CD8-positive, alpha-beta memory T cell (primary cell): ENCODE measurements at regions not wholly inside any gene's neighbourhood (a gene's known extent, or its start where the extent isn't known, plus 50 kb on each side); places are given as distances from the start of the nearest gene placed in this dataset.

Experiments
- CTCF ChIA-PET: fragments of 350-600 bp; sonication (Branson Sonifier 250); formaldehyde crosslinking; loops from one replicate; lab custom pipeline; 2021; ENCODE audit warnings: antibody characterized with exemption; lab: Charles Lee
- POLR2A ChIA-PET: fragments of 350-600 bp; sonication (Branson Sonifier 250); formaldehyde crosslinking; loops from one replicate; lab custom pipeline; 2021; ENCODE audit warnings: antibody characterized with exemption; lab: Charles Lee
- DNase-seq, 5 donors: peaks; one replicate each; pipeline versions ENCODE4 v3.0.0 to v3.0.0-alpha.2; 2020 to 2022; ENCODE audit warnings: mixed read lengths in 1 of 5
- H3K27ac ChIP-seq: one replicate; pipeline ENCODE4 v1.7.0; 2013; ENCODE audit warnings: low read depth, mild to moderate bottlenecking, low read length, moderate library complexity
- H3K27me3 ChIP-seq: 2 replicates; pipeline ENCODE4 v1.7.0; 2013; ENCODE audit warnings: low read length, mild to moderate bottlenecking; ENCODE audit not compliant: insufficient read depth, poor library complexity, severe bottlenecking
- H3K36me3 ChIP-seq: 2 replicates; pipeline ENCODE4 v1.7.0; 2013; ENCODE audit warnings: mild to moderate bottlenecking, low read length, moderate library complexity; ENCODE audit not compliant: insufficient read depth
- H3K4me1 ChIP-seq: 2 replicates; pipeline ENCODE4 v1.7.0; 2013; ENCODE audit warnings: mild to moderate bottlenecking, low read length, moderate library complexity; ENCODE audit not compliant: insufficient read depth
- H3K4me3 ChIP-seq: 2 replicates; pipeline ENCODE4 v1.7.0; 2013; ENCODE audit warnings: mild to moderate bottlenecking, low read length
- H3K9me3 ChIP-seq: 2 replicates; pipeline ENCODE4 v1.7.0; 2013; ENCODE audit warnings: mild to moderate bottlenecking, low read length
- H3K27ac Mint-ChIP-seq, 8 donors: one replicate each; pipeline ENCODE4 v1.8.0; 2020 to 2021; ENCODE audit warnings: mixed read lengths in 8 of 8, mild to moderate bottlenecking in 6 of 8, inconsistent platforms in 3 of 8, moderate library complexity in 3 of 8
- H3K27me3 Mint-ChIP-seq, 2 donors: one replicate each; pipeline ENCODE4 v1.8.0; 2020 to 2021; ENCODE audit warnings: mixed read lengths in 2 of 2, mild to moderate bottlenecking in 1 of 2, moderate library complexity in 1 of 2
- H3K36me3 Mint-ChIP-seq, 3 donors: one replicate each; pipeline ENCODE4 v1.8.0; 2020 to 2021; ENCODE audit warnings: mixed read lengths in 3 of 3, inconsistent platforms in 1 of 3, mild to moderate bottlenecking in 1 of 3
- H3K4me1 Mint-ChIP-seq, 3 donors: one replicate each; pipeline ENCODE4 v1.8.0; 2020 to 2021; ENCODE audit warnings: mixed read lengths in 3 of 3, inconsistent platforms in 1 of 3, mild to moderate bottlenecking in 1 of 3
- H3K4me3 Mint-ChIP-seq, 7 donors: one replicate each; pipeline ENCODE4 v1.8.0; 2020 to 2021; ENCODE audit warnings: mixed read lengths in 7 of 7, mild to moderate bottlenecking in 6 of 7, moderate library complexity in 4 of 7, inconsistent platforms in 2 of 7
- H3K9me3 Mint-ChIP-seq, 5 donors: one replicate each; pipeline ENCODE4 v1.8.0; 2020 to 2022; ENCODE audit warnings: mixed read lengths in 5 of 5, mild to moderate bottlenecking in 3 of 5, moderate library complexity in 2 of 5, inconsistent platforms in 1 of 5

DNA sequence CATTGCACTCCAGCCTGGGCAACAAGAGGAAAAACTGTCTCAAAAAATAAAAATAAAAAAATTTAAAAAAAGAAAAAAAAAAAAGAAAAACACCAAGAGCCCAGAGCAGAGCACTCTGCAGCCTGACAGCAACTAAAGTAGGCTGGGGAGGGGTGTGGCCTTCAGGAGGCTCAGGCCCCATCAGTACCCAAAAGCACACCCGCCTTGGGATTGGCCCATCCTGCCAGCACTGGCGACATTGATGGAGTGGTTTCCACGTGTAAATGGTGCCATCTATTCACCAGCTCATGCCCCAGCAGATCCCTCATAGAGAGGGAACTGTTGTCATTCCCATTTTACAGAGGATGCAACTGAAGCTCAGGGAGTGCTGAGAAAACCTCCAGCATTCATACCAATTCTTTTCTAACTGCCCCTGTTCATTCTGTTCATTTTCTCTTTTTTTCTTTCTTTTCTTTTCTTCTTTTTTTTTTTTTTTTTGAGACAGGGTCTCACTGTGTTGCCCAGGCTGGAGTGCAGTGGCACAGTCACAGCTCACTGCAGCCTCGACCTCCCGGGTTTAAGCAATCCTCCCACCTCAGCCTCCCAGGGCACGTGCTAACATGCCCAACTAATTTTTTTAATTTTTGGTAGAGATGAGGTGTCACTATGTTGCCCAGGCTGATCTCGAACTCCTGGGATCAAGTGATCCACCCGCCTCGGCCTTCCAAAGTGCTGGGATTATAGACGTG is 89.3 kb downstream of the IRF2BPL start:
- Mint-ChIP-seq H3K4me3 (no peak overlapping the region), H3K27ac (no peak overlapping the region), H3K4me1 (peaks cover 0 to 6% (median 1%) of the 10 kb centered on the region in 3 donors), H3K9me3 (no peaks in the 10 kb centered on the region), H3K27me3 (no peaks in the 10 kb centered on the region), H3K36me3 (no peaks in the 10 kb centered on the region)
- DNase-seq: no peak
- POLR2A ChIA-PET: interaction anchor here (0.6 to 0.7 kb wide), 2 partner anchors 9 to 116 kb away, joined by 3 read pairs; no protein-coding TSS in a partner anchor
- Histone ChIP-seq H3K36me3 (no peaks in the 10 kb centered on the region), H3K4me1 (no peaks in the 10 kb centered on the region), H3K27ac (no peak overlapping the region), H3K27me3 (no peaks in the 10 kb centered on the region), H3K4me3 (no peak overlapping the region), H3K9me3 (no peaks in the 10 kb centered on the region)
- CTCF ChIA-PET: no interaction called here

DNA sequence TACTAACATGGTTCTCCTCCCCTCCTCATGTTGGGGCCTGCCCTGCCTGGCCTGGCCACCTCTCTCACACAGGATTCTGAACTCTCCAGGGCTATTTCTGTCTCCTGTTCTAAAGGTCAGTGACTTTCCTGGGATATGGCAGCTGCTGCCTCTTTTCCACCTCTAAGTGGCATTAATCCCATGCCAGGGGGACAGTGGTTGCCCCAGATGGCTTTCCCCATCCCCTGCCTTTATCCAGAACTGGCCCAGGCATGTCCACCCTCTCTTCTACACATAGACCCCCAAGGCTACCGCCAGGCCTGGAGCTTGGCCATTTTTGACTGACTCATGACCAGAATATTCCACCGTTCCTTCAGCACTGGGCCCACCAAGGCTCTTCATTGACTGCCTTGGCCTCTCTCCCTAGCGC is 90.4 kb downstream of the IRF2BPL start:
- no peak overlapping the region for H3K4me3 Mint-ChIP-seq
- peaks cover under 1 to 7% (median 3%) of the 10 kb centered on the region in 3 donors for H3K4me1 Mint-ChIP-seq
- H3K4me3 ChIP-seq: no peak overlapping the region
- no peaks in the 10 kb centered on the region for H3K36me3 Mint-ChIP-seq
- no peaks in the 10 kb centered on the region for H3K36me3 ChIP-seq
- no peaks in the 10 kb centered on the region for H3K27me3 ChIP-seq
- peak overlapping the region in 1 of 8 donors; percentile 58 for H3K27ac Mint-ChIP-seq
- no peaks in the 10 kb centered on the region for H3K9me3 Mint-ChIP-seq
- DNase-seq: no peak
- H3K9me3 ChIP-seq: no peaks in the 10 kb centered on the region
- H3K27me3 Mint-ChIP-seq: no peaks in the 10 kb centered on the region
- CTCF ChIA-PET: interaction anchor here (0.8 to 1.5 kb wide), 2 partner anchors 24 to 62 kb away, joined by 3 to 5 read pairs; no protein-coding TSS in a partner anchor
- no peak overlapping the region for H3K27ac ChIP-seq
- POLR2A ChIA-PET: no interaction called here
- no peaks in the 10 kb centered on the region for H3K4me1 ChIP-seq

DNA sequence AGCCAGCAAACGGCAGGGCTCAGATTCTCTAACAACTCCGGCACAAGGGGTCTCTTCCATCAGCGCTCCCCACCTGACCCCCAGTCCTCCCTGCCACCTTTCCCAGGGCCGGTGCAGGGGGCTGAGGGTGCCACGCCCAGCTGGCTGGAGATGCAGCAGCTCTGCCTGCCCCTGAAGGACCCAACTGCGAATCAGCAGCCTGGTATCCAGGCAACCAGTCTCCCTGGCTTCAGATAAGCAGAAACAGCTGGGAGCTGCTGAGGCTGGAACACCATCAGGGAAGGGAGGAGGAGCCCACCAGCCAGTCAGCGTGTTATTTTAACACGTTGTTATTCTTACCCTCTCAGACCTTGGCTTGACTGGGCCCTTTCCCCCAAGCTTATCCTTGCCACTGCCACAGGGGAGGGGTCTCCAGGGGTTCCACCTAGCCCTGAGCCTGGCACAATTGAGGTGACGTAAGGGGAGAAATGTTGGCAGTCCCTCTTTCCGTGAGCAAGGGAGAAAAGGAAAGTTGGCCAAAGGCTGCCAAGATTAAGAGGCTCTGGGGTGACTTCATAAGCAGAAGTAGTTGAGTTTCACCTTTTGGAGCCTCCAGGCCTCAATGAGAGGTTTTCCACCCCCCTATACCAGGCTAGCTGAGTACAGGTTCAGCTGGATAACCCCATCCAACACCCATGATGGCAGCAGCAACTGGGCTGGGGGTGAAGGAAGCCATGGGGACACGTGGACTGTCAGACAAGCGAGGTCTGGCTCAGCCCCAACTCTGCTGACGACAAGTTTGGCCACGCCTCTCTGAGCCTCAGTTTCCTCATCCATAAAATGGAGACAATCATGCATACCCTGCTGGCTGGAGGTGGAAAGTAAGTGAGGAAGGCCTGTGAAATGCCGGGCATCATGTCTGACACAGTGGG is 91.1 kb downstream of the IRF2BPL start:
- Mint-ChIP-seq H3K4me3 (no peak overlapping the region), H3K27ac (peak overlapping the region in 1 of 8 donors; percentile 63), H3K9me3 (no peaks in the 10 kb centered on the region), H3K36me3 (no peaks in the 10 kb centered on the region), H3K4me1 (peaks cover 3 to 9% (median 4%) of the 10 kb centered on the region in 3 donors), H3K27me3 (no peaks in the 10 kb centered on the region)
- CTCF ChIA-PET: interaction anchor here (0.8 to 1.5 kb wide), 3 partner anchors 12 to 62 kb away, joined by 3 to 5 read pairs (median 3); no protein-coding TSS in a partner anchor
- POLR2A ChIA-PET: no interaction called here
- Histone ChIP-seq H3K9me3 (no peaks in the 10 kb centered on the region), H3K27me3 (no peaks in the 10 kb centered on the region), H3K27ac (no peak overlapping the region), H3K36me3 (no peaks in the 10 kb centered on the region), H3K4me1 (no peaks in the 10 kb centered on the region), H3K4me3 (no peak overlapping the region)
- no peak for DNase-seq

DNA sequence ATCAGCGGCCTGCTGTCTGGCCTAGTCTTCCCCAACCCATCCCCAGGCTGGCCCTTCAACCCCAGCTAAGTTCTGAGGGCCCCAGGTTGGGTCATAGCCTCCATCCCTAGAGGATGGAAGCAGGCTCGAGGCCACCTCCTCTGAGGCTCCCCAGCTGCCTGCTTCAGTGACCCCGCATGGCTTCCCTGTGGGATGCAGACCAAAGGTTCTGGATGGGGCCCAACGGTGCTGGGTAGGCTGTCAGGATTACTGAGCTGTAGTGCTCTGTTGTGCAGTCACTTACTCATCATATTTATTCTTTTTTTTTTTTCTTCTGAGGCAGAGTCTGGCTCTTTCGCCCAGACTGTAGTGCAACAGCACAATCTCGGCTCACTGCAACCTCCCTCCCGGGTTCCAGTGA is 92.0 kb downstream of the IRF2BPL start:
- POLR2A ChIA-PET: no interaction called here
- no peaks in the 10 kb centered on the region for H3K36me3 ChIP-seq
- Mint-ChIP-seq H3K36me3 (no peaks in the 10 kb centered on the region), H3K9me3 (no peaks in the 10 kb centered on the region), H3K27me3 (no peaks in the 10 kb centered on the region), H3K27ac (no peak overlapping the region), H3K4me1 (peaks cover 12 to 17% (median 13%) of the 10 kb centered on the region in 3 donors), H3K4me3 (no peak overlapping the region)
- CTCF ChIA-PET: interaction anchor here (0.9 to 1.3 kb wide), 3 partner anchors 13 to 134 kb away, joined by 3 read pairs; no protein-coding TSS in a partner anchor
- H3K27ac ChIP-seq: no peak overlapping the region
- DNase-seq: no peak
- H3K27me3 ChIP-seq: no peaks in the 10 kb centered on the region
- H3K4me3 ChIP-seq: no peak overlapping the region
- peaks cover 5% of the 10 kb centered on the region for H3K4me1 ChIP-seq
- H3K9me3 ChIP-seq: no peaks in the 10 kb centered on the region

DNA sequence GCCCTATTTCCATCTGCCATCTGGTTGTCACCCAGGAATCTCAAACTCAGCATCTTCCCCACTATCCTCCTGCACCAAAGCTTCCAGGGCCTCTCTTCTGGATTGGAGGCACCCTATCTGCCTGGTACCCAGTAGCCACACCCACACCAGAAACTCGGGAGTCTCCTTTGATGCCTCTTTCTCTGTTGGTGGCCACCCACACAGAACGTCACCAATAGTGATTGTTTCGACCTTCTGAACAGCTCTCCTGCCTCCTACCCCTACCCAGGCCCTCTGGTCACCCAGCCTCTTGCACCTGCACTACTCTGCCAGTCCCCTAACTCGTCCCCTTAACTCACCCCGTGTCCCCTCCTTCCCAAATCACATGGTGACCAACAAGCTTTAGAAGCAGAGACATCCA is 95.0 kb downstream of the IRF2BPL start:
- Mint-ChIP-seq H3K4me3 (no peak overlapping the region), H3K4me1 (peaks cover 38 to 47% (median 42%) of the 10 kb centered on the region in 3 donors), H3K36me3 (no peaks in the 10 kb centered on the region), H3K27ac (peak overlapping the region in 2 of 8 donors; percentile 23 to 35), H3K9me3 (no peaks in the 10 kb centered on the region), H3K27me3 (no peaks in the 10 kb centered on the region)
- Histone ChIP-seq H3K36me3 (no peaks in the 10 kb centered on the region), H3K27me3 (no peaks in the 10 kb centered on the region), H3K4me1 (peaks cover 34% of the 10 kb centered on the region), H3K9me3 (no peaks in the 10 kb centered on the region), H3K27ac (no peak overlapping the region), H3K4me3 (no peak overlapping the region)
- DNase-seq: no peak
- ChIA-PET POLR2A (no interaction called here), CTCF (no interaction called here)

DNA sequence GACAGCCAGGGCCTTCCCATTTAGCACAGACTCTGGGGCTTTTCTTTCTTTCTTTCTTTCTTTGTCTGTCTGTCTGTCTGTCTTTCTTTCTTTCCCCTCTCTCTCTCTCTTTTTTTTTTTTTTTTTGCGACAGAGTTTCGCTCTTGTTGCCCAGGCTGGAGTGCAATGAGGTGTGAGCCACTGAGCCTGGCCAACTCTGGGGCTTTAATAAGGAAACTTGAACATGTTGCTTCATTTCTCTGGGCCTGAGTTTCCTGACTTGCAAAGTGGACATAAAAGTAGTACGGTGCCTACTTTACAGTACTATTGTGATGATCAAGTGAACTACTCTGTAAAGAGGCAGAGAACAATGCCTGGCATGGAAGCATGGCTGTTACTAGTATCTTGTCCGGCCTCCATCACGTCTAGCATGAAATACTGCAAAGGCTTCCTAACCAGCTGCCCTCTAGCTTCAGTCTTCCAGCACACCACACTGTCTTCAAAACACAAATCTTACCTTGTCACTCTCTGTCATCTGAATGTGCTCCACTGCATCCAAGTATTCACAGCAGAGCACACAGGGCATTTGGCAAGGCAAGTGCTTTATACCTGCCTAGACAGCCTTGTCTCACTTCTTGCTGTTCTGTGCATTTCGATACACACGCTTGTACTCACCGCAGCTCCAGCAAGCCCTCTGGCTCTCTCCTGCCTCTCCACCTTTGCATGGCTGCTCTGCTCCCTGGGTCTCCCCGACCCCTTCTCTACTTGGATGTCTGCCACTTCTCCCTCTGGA is 96.7 kb downstream of the IRF2BPL start:
- Histone ChIP-seq H3K27ac (no peak overlapping the region), H3K36me3 (no peaks in the 10 kb centered on the region), H3K4me1 (peaks cover 51% of the 10 kb centered on the region), H3K4me3 (no peak overlapping the region), H3K9me3 (no peaks in the 10 kb centered on the region), H3K27me3 (no peaks in the 10 kb centered on the region)
- ChIA-PET POLR2A (no interaction called here), CTCF (interaction anchor here (1.0 to 2.4 kb wide), 3 partner anchors 17 to 109 kb away, joined by 3 to 8 read pairs (median 3); no protein-coding TSS in a partner anchor)
- no peak for DNase-seq
- Mint-ChIP-seq H3K9me3 (no peaks in the 10 kb centered on the region), H3K4me3 (peak overlapping the region in 5 of 7 donors; percentile 5 to 58 (median 36)), H3K4me1 (peaks cover 50 to 64% (median 59%) of the 10 kb centered on the region in 3 donors), H3K36me3 (no peaks in the 10 kb centered on the region), H3K27ac (peak overlapping the region in 7 of 8 donors; percentile 66 to 95 (median 89)), H3K27me3 (no peaks in the 10 kb centered on the region)

DNA sequence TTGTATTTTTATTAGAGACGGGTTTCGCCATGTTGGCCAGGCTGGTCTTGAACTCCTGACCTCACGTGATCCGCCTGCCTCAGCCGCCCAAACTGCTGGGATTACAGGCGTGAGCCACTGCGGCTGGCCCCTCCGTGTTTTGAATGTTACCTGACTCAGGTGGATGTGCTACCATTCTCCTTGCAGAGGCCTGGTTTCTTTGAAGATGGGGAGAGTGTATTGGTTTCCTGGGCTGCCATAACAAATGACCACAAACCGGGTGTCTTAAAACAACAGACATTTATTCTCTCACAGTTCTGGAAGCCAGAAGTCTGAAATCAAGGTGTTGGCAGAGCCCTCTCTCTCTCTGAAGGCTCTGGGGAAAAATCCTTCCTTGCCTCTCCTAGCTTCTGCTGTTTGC is 98.0 kb downstream of the IRF2BPL start:
- Mint-ChIP-seq H3K4me3 (peak overlapping the region in 6 of 7 donors; percentile 47 to 86 (median 72)), H3K27ac (peak overlapping the region; percentile 68 to 90 (median 84)), H3K36me3 (no peaks in the 10 kb centered on the region), H3K27me3 (peaks cover 0 to 2% of the 10 kb centered on the region in 2 donors), H3K4me1 (peaks cover 59 to 76% (median 70%) of the 10 kb centered on the region in 3 donors), H3K9me3 (no peaks in the 10 kb centered on the region)
- Histone ChIP-seq H3K36me3 (no peaks in the 10 kb centered on the region), H3K27me3 (no peaks in the 10 kb centered on the region), H3K27ac (no peak overlapping the region), H3K9me3 (no peaks in the 10 kb centered on the region), H3K4me3 (no peak overlapping the region), H3K4me1 (peaks cover 56% of the 10 kb centered on the region)
- ChIA-PET CTCF (interaction anchor here (0.7 to 2.7 kb wide), 11 partner anchors 14 to 140 kb away, joined by 3 to 13 read pairs (median 3); no protein-coding TSS in a partner anchor), POLR2A (interaction anchor here (0.9 to 1.6 kb wide), 4 partner anchors 12 to 140 kb away, joined by 3 to 5 read pairs (median 3); no protein-coding TSS in a partner anchor)
- peak in 2 of 5 donors; percentile 33 to 37 for DNase-seq
